Hypothalamus (tissue), 51 donors: ENCODE measurements at regions not wholly inside any gene's neighbourhood (a gene's known extent, or its start where the extent isn't known, plus 50 kb on each side); places are given as distances from the start of the nearest gene placed in this dataset.

Experiments
- DNase-seq, 51 donors: peaks; one replicate each; lab custom pipeline; 2025; lab: John Stamatoyannopoulos, UW

GRCh38 chr18:73805991-73806390 is 341.6 kb downstream of the FBXO15 start:
- DNase-seq, result no peak

GRCh38 chr18:73797419-73797818 is 350.2 kb downstream of the FBXO15 start:
- DNase-seq, result no peak

GRCh38 chr18:73793386-73793785 is 354.2 kb downstream of the FBXO15 start:
- no peak for DNase-seq

- DNase-seq, result no peak
Observed at GRCh38 chr18:73791081-73791480, 356.6 kb downstream of the FBXO15 start.

GRCh38 chr18:73790587-73790986 is 357.0 kb downstream of the FBXO15 start:
- DNase-seq, result no peak

GRCh38 chr18:73787316-73787715 is 360.3 kb downstream of the FBXO15 start:
- DNase-seq, result no peak

GRCh38 chr18:73785300-73785699 is 362.3 kb downstream of the FBXO15 start:
- DNase-seq, result no peak

GRCh38 chr18:73784853-73785252 is 362.8 kb downstream of the FBXO15 start:
- no peak for DNase-seq

- no peak for DNase-seq
Observed at GRCh38 chr18:73782405-73782804, 365.2 kb downstream of the FBXO15 start.

- no peak for DNase-seq
Observed at GRCh38 chr18:73780218-73780617, 367.4 kb downstream of the FBXO15 start.

- no peak for DNase-seq
Observed at GRCh38 chr18:73778032-73778359, 369.6 kb downstream of the FBXO15 start.

GRCh38 chr18:73777356-73778031 is 370.1 kb downstream of the FBXO15 start:
- peak in 1 of 51 donors; percentile 6 for DNase-seq

GRCh38 chr18:73774811-73775509 is 372.7 kb downstream of the FBXO15 start:
- peak in 1 of 51 donors; percentile 2 for DNase-seq

- no peak for DNase-seq
Observed at GRCh38 chr18:73768043-73768442, 379.6 kb downstream of the FBXO15 start.

GRCh38 chr18:73766910-73767515 is 380.6 kb downstream of the FBXO15 start:
- DNase-seq, result no peak

- DNase-seq, result no peak
Observed at GRCh38 chr18:73758446-73758845, 389.2 kb downstream of the FBXO15 start.

- no peak for DNase-seq
Observed at GRCh38 chr18:73756256-73757091, 391.2 kb downstream of the FBXO15 start.

- DNase-seq, result no peak
Observed at GRCh38 chr18:73752965-73753364, 394.7 kb downstream of the FBXO15 start.

GRCh38 chr18:73752546-73752945 is 395.1 kb downstream of the FBXO15 start:
- DNase-seq, result no peak

- no peak for DNase-seq
Observed at GRCh38 chr18:73750052-73750451, 397.6 kb downstream of the FBXO15 start.

- DNase-seq, result no peak
Observed at GRCh38 chr18:73749304-73749703, 398.3 kb downstream of the FBXO15 start.
